Dedifferentiated amniotic fluid mesenchymal stem cell (primary cell): ENCODE measurements at regions not wholly inside any gene's neighbourhood (a gene's known extent, or its start where the extent isn't known, plus 50 kb on each side); places are given as distances from the start of the nearest gene placed in this dataset.

ENCODE experiments used
- DNase-seq: peaks from one replicate; pipeline ENCODE4 v3.0.0-alpha.2; 2016; ENCODE audit errors: extremely low spot score

- no peak for DNase-seq
Observed at GRCh38 chr12:125271892-125272291, 206.7 kb downstream of the AACS start.

- no peak for DNase-seq
Observed at GRCh38 chr12:125272383-125272933, 207.2 kb downstream of the AACS start.

- no peak for DNase-seq
Observed at GRCh38 chr12:125276567-125276966, 211.3 kb downstream of the AACS start.

GRCh38 chr12:125280482-125281377 is 215.5 kb downstream of the AACS start:
- DNase-seq = no peak

GRCh38 chr12:125282921-125283320 is 217.7 kb downstream of the AACS start:
- no peak for DNase-seq

- DNase-seq = no peak
Observed at GRCh38 chr12:125283521-125283920, 218.3 kb downstream of the AACS start.

GRCh38 chr12:125284087-125284486 is 218.9 kb downstream of the AACS start:
- DNase-seq = no peak

- DNase-seq = no peak
Observed at GRCh38 chr12:125284945-125285685, 219.9 kb downstream of the AACS start.

- DNase-seq = no peak
Observed at GRCh38 chr12:125286005-125286727, 220.9 kb downstream of the AACS start.

- DNase-seq = no peak
Observed at GRCh38 chr12:125287155-125287847, 222.1 kb downstream of the AACS start.

GRCh38 chr12:125288931-125289928 is 224.0 kb downstream of the AACS start:
- DNase-seq = no peak

- DNase-seq = no peak
Observed at GRCh38 chr12:125289970-125290369, 224.7 kb downstream of the AACS start.

- no peak for DNase-seq
Observed at GRCh38 chr12:125292700-125293099, 227.5 kb downstream of the AACS start.

- DNase-seq = no peak
Observed at GRCh38 chr12:125295550-125295949, 230.3 kb downstream of the AACS start.

GRCh38 chr12:125296701-125297100 is 231.5 kb downstream of the AACS start:
- DNase-seq = no peak

GRCh38 chr12:125299840-125300239 is 234.6 kb downstream of the AACS start:
- DNase-seq = no peak

- no peak for DNase-seq
Observed at GRCh38 chr12:125300249-125300648, 235.0 kb downstream of the AACS start.

GRCh38 chr12:125303337-125303736 is 238.1 kb downstream of the AACS start:
- DNase-seq = no peak

GRCh38 chr12:125304029-125304428 is 238.8 kb downstream of the AACS start:
- DNase-seq = no peak

- DNase-seq = no peak
Observed at GRCh38 chr12:125305231-125305630, 240.0 kb downstream of the AACS start.
